IMR-90 (cell line): ENCODE measurements at regions not wholly inside any gene's neighbourhood (a gene's known extent, or its start where the extent isn't known, plus 50 kb on each side); places are given as distances from the start of the nearest gene placed in this dataset.

ENCODE experiments used
- ATAC-seq: fragments of 200-7000 bp; cut with Tn5 transposase; 2 replicates; pipeline ENCODE4 v1.9.1; 2020; ENCODE audit warnings: low read depth, mild to moderate bottlenecking, moderate library complexity
- BruUV-seq: library from RNA; stranded (reverse); fragments of 400-500 nt; replicated peaks from 2 replicates; lab custom pipeline; 2021; lab: Mats Ljungman, UMichigan
- CTCF ChIA-PET: fragments of 300-600 bp; formaldehyde crosslinking; extraction: SDS; loops from one replicate; lab custom pipeline; 2021; ENCODE audit warnings: antibody characterized with exemption; lab: Yijun Ruan, JAX
- POLR2A ChIA-PET: fragments of 300-600 bp; sonication (Branson Sonifier 250); formaldehyde crosslinking; loops from one replicate; lab custom pipeline; 2022; ENCODE audit warnings: antibody characterized with exemption; ENCODE audit not compliant: unreplicated experiment; lab: Charles Lee
- DNase-seq: peaks from one replicate; pipeline ENCODE4 v3.0.0; 2013
- H2AFZ ChIP-seq: replicated peaks from 2 replicates; pipeline ENCODE3; 2013; ENCODE audit warnings: low read length, mild to moderate bottlenecking; ENCODE audit not compliant: poor library complexity
- H2AK5ac ChIP-seq: 2 replicates; pipeline ENCODE4 v1.6.1; 2013; ENCODE audit warnings: low read depth, low read length, inconsistent platforms
- H2AK9ac ChIP-seq: replicated peaks from 2 replicates; pipeline ENCODE3; 2013; ENCODE audit warnings: mild to moderate bottlenecking, low read depth, low read length, moderate library complexity; ENCODE audit not compliant: poor library complexity
- H2BK120ac ChIP-seq: 2 replicates; pipeline ENCODE4 v1.6.1; 2013; ENCODE audit warnings: low read depth, low read length, inconsistent platforms
- H2BK15ac ChIP-seq: 3 replicates; pipeline ENCODE4 v1.6.1; 2013; ENCODE audit warnings: low read depth, low read length, inconsistent platforms
- H2BK20ac ChIP-seq: 2 replicates; pipeline ENCODE4 v1.6.1; 2013; ENCODE audit warnings: low read depth, mild to moderate bottlenecking, inconsistent platforms, low read length, moderate library complexity
- H2BK5ac ChIP-seq: 2 replicates; pipeline ENCODE4 v1.6.1; 2013; ENCODE audit warnings: mild to moderate bottlenecking, low read depth, low read length, inconsistent platforms; ENCODE audit not compliant: poor library complexity, severe bottlenecking
- H3K14ac ChIP-seq: replicated peaks from 2 replicates; pipeline ENCODE4 v1.6.1; 2013; ENCODE audit warnings: low read depth, low read length, inconsistent platforms
- H3K18ac ChIP-seq: 2 replicates; pipeline ENCODE4 v1.6.1; 2013; ENCODE audit warnings: low read depth, low read length, control low read depth
- H3K23ac ChIP-seq: 2 replicates; pipeline ENCODE4 v1.6.1; 2013; ENCODE audit warnings: low read depth, low read length, inconsistent platforms
- H3K27ac ChIP-seq: 2 replicates; pipeline ENCODE4 v1.5.1; 2013; ENCODE audit warnings: mild to moderate bottlenecking, control low read depth, low read length; ENCODE audit not compliant: insufficient read depth
- H3K27me3 ChIP-seq: 2 replicates; pipeline ENCODE4 v1.6.1; 2013; ENCODE audit warnings: low read length; ENCODE audit not compliant: control insufficient read depth, insufficient read depth
- H3K36me3 ChIP-seq: 2 replicates; pipeline ENCODE4 v1.6.1; 2013; ENCODE audit warnings: low read length, mixed read lengths; ENCODE audit not compliant: control insufficient read depth, insufficient read depth
- H3K4ac ChIP-seq: 2 replicates; pipeline ENCODE4 v1.6.1; 2013; ENCODE audit warnings: low read depth, low read length, inconsistent platforms
- H3K4me1 ChIP-seq: 2 replicates; pipeline ENCODE4 v1.6.1; 2013; ENCODE audit warnings: low read length, mixed read lengths; ENCODE audit not compliant: control insufficient read depth, insufficient read depth
- H3K4me2 ChIP-seq: 2 replicates; pipeline ENCODE4 v1.6.1; 2013; ENCODE audit warnings: low read depth, mild to moderate bottlenecking, control low read depth, low read length, moderate library complexity
- H3K4me3 ChIP-seq: 2 replicates; pipeline ENCODE4 v1.5.1; 2013; ENCODE audit warnings: low read depth, mild to moderate bottlenecking, control low read depth, low read length, moderate library complexity; ENCODE audit not compliant: insufficient read depth
- H3K56ac ChIP-seq: 2 replicates; pipeline ENCODE4 v1.6.1; 2013; ENCODE audit warnings: low read length, inconsistent platforms; ENCODE audit not compliant: insufficient read depth; ENCODE audit errors: extremely low read depth
- H3K79me1 ChIP-seq, 2 experiments: 2 replicates each; pipeline ENCODE4 v1.6.1; 2013; ENCODE audit warnings: low read length in 2 of 2, inconsistent platforms in 1 of 2, low read depth in 1 of 2
- H3K9ac ChIP-seq: 2 replicates; pipeline ENCODE4 v1.6.1; 2013; ENCODE audit warnings: low read depth, low read length, control low read depth
- H3K9me1 ChIP-seq: 2 replicates; pipeline ENCODE4 v1.6.1; 2013; ENCODE audit warnings: low read length, inconsistent platforms; ENCODE audit not compliant: insufficient read depth
- H3K9me3 ChIP-seq: 2 replicates; pipeline ENCODE4 v1.6.1; 2013; ENCODE audit warnings: low read length; ENCODE audit not compliant: control insufficient read depth, insufficient read depth
- H4K20me1 ChIP-seq: 2 replicates; pipeline ENCODE4 v1.6.1; 2013; ENCODE audit warnings: low read length, inconsistent platforms; ENCODE audit not compliant: insufficient read depth
- H4K5ac ChIP-seq: 2 replicates; pipeline ENCODE4 v1.6.1; 2013; ENCODE audit warnings: mild to moderate bottlenecking, low read depth, low read length, control low read depth
- H4K8ac ChIP-seq, 2 experiments: 2 replicates each; pipeline ENCODE4 v1.6.1; 2013; ENCODE audit warnings: low read depth in 2 of 2, low read length in 2 of 2, control low read depth in 1 of 2, inconsistent platforms in 1 of 2
- H4K91ac ChIP-seq: 2 replicates; pipeline ENCODE4 v1.6.1; 2013; ENCODE audit warnings: low read depth, low read length, inconsistent platforms; ENCODE audit not compliant: insufficient read depth
- BHLHE40 ChIP-seq: fragments of 150-350 bp; IDR thresholded peaks from 2 replicates; pipeline ENCODE4 v1.6.1; 2016; ENCODE audit warnings: mild to moderate bottlenecking, low read depth, low read length
- CHD1 ChIP-seq: IDR thresholded peaks from 2 replicates; pipeline ENCODE4 v1.6.1; 2012; ENCODE audit warnings: low read depth, low read length, improper control_type of control experiment
- CTCF ChIP-seq: conservative IDR thresholded peaks from 2 replicates; pipeline ENCODE4 v1.5.1; 2012; ENCODE audit warnings: mild to moderate bottlenecking, low read depth, low read length, improper control_type of control experiment
- FOS ChIP-seq: fragments of 150-350 bp; IDR thresholded peaks from 2 replicates; pipeline ENCODE4 v1.6.1; 2016; ENCODE audit warnings: low read depth, low read length
- MAFK ChIP-seq: IDR thresholded peaks from 2 replicates; pipeline ENCODE4 v1.6.1; 2012; ENCODE audit warnings: low read depth, low read length, improper control_type of control experiment
- MAZ ChIP-seq: IDR thresholded peaks from 2 replicates; pipeline ENCODE4 v1.6.1; 2012; ENCODE audit warnings: low read depth, mild to moderate bottlenecking, low read length, improper control_type of control experiment, moderate library complexity, borderline replicate concordance
- MXI1 ChIP-seq: IDR thresholded peaks from 2 replicates; pipeline ENCODE4 v1.6.1; 2012; ENCODE audit warnings: low read depth, mild to moderate bottlenecking, low read length, moderate library complexity, borderline replicate concordance
- POLR2A ChIP-seq: IDR thresholded peaks from 2 replicates; pipeline ENCODE4 v1.6.1; 2012; ENCODE audit warnings: mild to moderate bottlenecking, low read depth, low read length
- RAD21 ChIP-seq: IDR thresholded peaks from 2 replicates; pipeline ENCODE4 v1.6.1; 2012; ENCODE audit warnings: low read length, improper control_type of control experiment
- RFX5 ChIP-seq: IDR thresholded peaks from 2 replicates; pipeline ENCODE4 v1.8.0; 2012; ENCODE audit warnings: low read depth, mild to moderate bottlenecking, low read length, moderate library complexity
- SMC3 ChIP-seq: fragments of 150-350 bp; IDR thresholded peaks from 2 replicates; pipeline ENCODE4 v1.6.1; 2016; ENCODE audit warnings: low read depth, mild to moderate bottlenecking, antibody characterized with exemption, low read length, moderate library complexity
- WGBS, 2 experiments: methylation state at CpG; one replicate each; pipeline versions ENCODE4 v1.1.5 to v1.1.7; 2013; ENCODE audit warnings: missing lambda C conversion rate in 2 of 2; ENCODE audit not compliant: insufficient read length in 1 of 2; ENCODE audit errors: extremely low coverage in 2 of 2; 5-methylcytosine and 5-hydroxymethylcytosine counted together
- dilution Hi-C: fragments of 300-500 bp; cut with HindIII; formaldehyde crosslinking; loops from one replicate; pipeline ENCODE4 v1.14.3; 2018; ENCODE audit warnings: low sequenced_read_pairs; ENCODE audit not compliant: unreplicated experiment
- in situ Hi-C: fragments of 300-500 bp; cut with MboI; formaldehyde crosslinking; loops from 3 replicates; pipeline ENCODE4 v1.14.3; 2019; ENCODE audit warnings: low sequenced_read_pairs, inconsistent platforms, mixed read lengths
- intact Hi-C: fragments of 100-400 bp; cut with micrococcal nuclease; formaldehyde crosslinking; loops from 2 replicates; pipeline ENCODE4 v1.10.0; 2022
- TF ChIP-seq, protein P1 (sequence below): fragments of 150-350 bp; IDR thresholded peaks from 2 replicates; pipeline ENCODE4 v1.6.1; 2017; ENCODE audit warnings: mild to moderate bottlenecking, antibody characterized with exemption, low read length, low read depth

DNA sequence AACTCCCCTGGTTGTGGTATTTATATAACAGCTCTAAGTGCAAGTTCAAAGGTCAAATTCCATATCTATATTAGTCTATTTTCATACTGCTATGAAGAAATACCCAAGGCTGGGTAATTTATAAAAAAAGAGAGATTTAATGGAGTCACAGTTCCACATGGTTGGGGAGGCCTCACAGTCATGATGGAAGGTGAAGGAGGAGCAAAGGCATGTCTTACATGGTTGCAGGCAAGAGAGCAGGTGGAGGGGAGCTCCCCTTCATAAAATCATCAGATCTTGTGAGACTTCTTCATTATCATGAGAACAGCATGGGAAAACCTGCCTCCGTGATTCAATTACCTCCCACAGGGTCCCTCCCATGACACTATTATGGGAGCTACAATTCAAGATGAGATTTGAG, 179.6 kb upstream of the FBXO11 start:
- no peak for TF ChIP-seq MAZ
- TF ChIP-seq BHLHE40 = no peak
- no peak for TF ChIP-seq MAFK
- TF ChIP-seq FOS = no peak
- TF ChIP-seq RAD21 = no peak
- TF ChIP-seq SMC3 = no peak
- TF ChIP-seq RFX5 = no peak
- TF ChIP-seq MXI1 = no peak
- TF ChIP-seq, protein P1, sequence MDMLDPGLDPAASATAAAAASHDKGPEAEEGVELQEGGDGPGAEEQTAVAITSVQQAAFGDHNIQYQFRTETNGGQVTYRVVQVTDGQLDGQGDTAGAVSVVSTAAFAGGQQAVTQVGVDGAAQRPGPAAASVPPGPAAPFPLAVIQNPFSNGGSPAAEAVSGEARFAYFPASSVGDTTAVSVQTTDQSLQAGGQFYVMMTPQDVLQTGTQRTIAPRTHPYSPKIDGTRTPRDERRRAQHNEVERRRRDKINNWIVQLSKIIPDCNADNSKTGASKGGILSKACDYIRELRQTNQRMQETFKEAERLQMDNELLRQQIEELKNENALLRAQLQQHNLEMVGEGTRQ = no peak
- TF ChIP-seq CHD1 = no peak
- no peak for TF ChIP-seq POLR2A
- TF ChIP-seq CTCF = no peak
- Histone ChIP-seq H4K5ac (no peak overlapping the region), H2BK5ac (no peak overlapping the region), H2AK9ac (no peak overlapping the region), H3K56ac (no peak overlapping the region), H3K9ac (no peak overlapping the region), H3K4me1 (no peaks in the 10 kb centered on the region), H4K8ac (no peak overlapping the region), H3K4me3 (no peak overlapping the region), H3K27me3 (peaks cover 2% of the 10 kb centered on the region; the same call in 1 of the 2 replicates), H4K91ac (no peak overlapping the region), H2AK5ac (no peak overlapping the region), H3K4me2 (no peak overlapping the region), H3K27ac (no peak overlapping the region), H2BK15ac (no peak overlapping the region), H3K36me3 (no peaks in the 10 kb centered on the region), H3K23ac (no peak overlapping the region), H2BK20ac (no peak overlapping the region), H2AFZ (no peak overlapping the region), H3K9me3 (peaks cover 3% of the 10 kb centered on the region), H3K14ac (no peak overlapping the region), H3K9me1 (no peaks in the 10 kb centered on the region), H2BK120ac (no peak overlapping the region), H4K20me1 (no peaks in the 10 kb centered on the region), H3K79me1 (no peaks in the 10 kb centered on the region), H3K4ac (no peak overlapping the region), H3K18ac (no peak overlapping the region)
- ChIA-PET CTCF (no interaction called here), POLR2A (no interaction called here)
- no CpG with 5 or more reads among the region's 1 CpG for WGBS, 2 experiments
- ATAC-seq = no peak
- in situ Hi-C loops (no loop called here), intact Hi-C loops (no loop called here), dilution Hi-C loops (no loop called here)
- DNase-seq = no peak
- BruUV-seq = no TSS peak
